AG10803 (cell line): ENCODE measurements at regions not wholly inside any gene's neighbourhood (a gene's known extent, or its start where the extent isn't known, plus 50 kb on each side); places are given as distances from the start of the nearest gene placed in this dataset.
"Not testable (repeated sequence)": the region's sequence is repeated elsewhere in the genome, so short reads cannot be mapped to it uniquely, and the experiment has no call there.

Experiments
- DNase-seq: peaks from one replicate; pipeline ENCODE4 v3.0.0; 2010; ENCODE audit warnings: low read depth
- H3K4me3 ChIP-seq: 2 replicates; pipeline ENCODE4 v1.5.1; 2011; ENCODE audit warnings: mild to moderate bottlenecking, low read length, control low read depth
- TF ChIP-seq, protein P1 (sequence below): conservative IDR thresholded peaks from 2 replicates; pipeline ENCODE4 v1.5.1; 2011; ENCODE audit warnings: mild to moderate bottlenecking, low read length, control low read depth, inconsistent platforms

DNA sequence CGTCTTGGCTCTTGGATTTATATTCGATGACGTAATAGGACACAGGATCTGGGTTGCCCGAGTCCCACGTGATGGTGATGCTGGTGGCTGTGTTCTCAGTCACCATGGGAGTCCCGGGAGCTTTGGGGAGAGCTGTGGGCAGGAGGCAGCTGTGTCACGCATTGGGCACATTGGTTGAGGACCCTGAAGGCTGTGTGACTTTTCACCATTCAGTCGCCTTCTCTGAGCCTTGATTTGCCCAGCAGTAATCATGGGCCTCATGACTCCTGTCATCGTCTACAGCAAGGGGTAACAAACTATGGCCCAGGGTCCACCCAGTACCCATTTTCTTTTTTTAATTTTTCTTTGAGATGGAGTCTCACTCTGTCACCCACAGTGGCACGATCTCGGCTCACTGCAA lies 96.3 kb downstream of the PTPRS start:
- no peak for DNase-seq
- H3K4me3 ChIP-seq = no peak overlapping the region
- TF ChIP-seq, protein P1, sequence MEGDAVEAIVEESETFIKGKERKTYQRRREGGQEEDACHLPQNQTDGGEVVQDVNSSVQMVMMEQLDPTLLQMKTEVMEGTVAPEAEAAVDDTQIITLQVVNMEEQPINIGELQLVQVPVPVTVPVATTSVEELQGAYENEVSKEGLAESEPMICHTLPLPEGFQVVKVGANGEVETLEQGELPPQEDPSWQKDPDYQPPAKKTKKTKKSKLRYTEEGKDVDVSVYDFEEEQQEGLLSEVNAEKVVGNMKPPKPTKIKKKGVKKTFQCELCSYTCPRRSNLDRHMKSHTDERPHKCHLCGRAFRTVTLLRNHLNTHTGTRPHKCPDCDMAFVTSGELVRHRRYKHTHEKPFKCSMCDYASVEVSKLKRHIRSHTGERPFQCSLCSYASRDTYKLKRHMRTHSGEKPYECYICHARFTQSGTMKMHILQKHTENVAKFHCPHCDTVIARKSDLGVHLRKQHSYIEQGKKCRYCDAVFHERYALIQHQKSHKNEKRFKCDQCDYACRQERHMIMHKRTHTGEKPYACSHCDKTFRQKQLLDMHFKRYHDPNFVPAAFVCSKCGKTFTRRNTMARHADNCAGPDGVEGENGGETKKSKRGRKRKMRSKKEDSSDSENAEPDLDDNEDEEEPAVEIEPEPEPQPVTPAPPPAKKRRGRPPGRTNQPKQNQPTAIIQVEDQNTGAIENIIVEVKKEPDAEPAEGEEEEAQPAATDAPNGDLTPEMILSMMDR = no peak

- TF ChIP-seq, protein P1 = no peak
- no peak overlapping the region for H3K4me3 ChIP-seq
- no peak for DNase-seq
These were observed 96.7 kb downstream of the PTPRS start for GRCh38 chr19:5243878-5244277.

DNA sequence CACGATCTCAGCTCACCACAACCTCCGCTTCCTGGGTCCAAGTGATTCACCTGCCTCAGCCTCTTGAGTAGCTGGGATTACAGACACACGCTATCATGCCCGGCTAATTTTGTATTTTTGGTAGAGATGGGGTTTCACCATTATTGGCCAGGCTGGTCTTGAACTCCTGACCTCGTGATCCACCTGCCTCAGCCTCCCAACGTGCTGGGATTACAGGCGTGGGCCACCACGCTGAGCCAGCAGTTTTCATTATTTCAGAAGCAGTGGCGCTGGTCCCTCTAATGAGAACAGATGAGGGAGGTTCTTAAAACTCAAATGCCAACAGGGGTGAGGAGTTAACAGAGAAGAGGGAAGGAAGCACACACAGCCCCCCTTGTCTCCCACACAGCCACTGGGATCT lies 98.7 kb downstream of the PTPRS start:
- DNase-seq = not testable (repeated sequence)

DNA sequence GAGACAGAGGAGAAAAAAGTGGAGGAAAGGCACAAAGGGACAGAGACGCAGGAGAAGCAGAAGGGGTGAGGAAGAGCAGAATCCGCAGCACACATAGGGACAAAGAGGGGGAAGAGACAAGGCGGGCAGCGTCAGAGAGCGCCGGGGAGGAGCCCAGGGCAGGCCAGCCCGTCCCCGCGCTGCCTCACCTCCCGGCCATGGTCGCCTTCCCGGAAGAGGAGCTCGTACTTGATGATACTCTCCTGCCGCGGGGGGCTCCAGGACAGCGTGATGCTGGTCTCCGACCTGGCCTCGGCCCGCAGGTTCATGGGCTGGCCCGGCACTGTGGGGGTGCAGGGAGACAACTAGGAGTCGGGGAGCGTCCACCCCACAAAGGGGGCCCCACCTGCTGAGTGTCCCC lies 100.6 kb downstream of the PTPRS start:
- TF ChIP-seq, protein P1 = no peak
- H3K4me3 ChIP-seq = no peak overlapping the region
- DNase-seq = no peak

More for the DNA sequence above, 98.7 kb downstream of the PTPRS start:
- H3K4me3 ChIP-seq = not testable (repeated sequence)

GRCh38 chr19:5238700-5239099 lies 101.9 kb downstream of the PTPRS start:
- H3K4me3 ChIP-seq = no peak overlapping the region
- DNase-seq = no peak
- TF ChIP-seq, protein P1 = no peak

- DNase-seq = no peak
- H3K4me3 ChIP-seq = no peak overlapping the region
- TF ChIP-seq, protein P1 = no peak
These were observed 102.6 kb downstream of the PTPRS start for GRCh38 chr19:5237939-5238480.

DNA sequence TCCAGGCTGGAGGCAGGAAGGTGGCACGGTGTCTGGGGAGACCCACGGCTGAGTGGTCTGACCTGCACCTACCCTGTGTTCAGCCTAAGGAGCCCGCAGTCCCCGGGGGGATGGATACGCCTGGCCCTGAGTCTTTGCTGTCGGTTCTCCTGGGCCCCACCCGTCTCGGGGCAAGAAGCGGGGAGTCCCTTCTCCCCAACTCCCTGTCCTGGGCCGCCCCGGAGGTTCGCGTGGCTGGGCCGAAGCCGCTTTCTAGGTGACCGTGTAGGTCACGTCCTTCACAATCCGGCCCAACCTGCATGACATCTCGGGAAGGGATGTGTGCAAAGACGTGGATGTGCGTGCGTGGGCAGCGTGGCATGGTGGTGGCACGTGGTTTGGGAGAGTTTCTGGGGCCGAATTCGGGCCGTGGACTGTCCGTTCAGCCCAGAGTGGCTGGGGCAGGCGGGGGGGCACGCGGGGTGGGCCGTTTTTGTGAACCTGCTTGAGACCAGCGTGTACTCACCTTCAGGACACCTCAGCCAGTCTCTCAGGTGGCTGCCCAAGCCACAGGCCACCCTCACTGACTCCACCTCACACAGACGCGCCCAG lies 103.3 kb downstream of the PTPRS start:
- TF ChIP-seq, protein P1 = no peak
- H3K4me3 ChIP-seq = no peak overlapping the region
- DNase-seq = no peak
